ENCODE measurements at regions not wholly inside any gene's neighbourhood (a gene's known extent, or its start where the extent isn't known, plus 50 kb on each side); places are given as distances from the start of the nearest gene placed in this dataset.

- no peak for DNase-seq
Observed at GRCh38 chr9:126127591-126127990, 199.0 kb upstream of the MVB12B start.

DNA sequence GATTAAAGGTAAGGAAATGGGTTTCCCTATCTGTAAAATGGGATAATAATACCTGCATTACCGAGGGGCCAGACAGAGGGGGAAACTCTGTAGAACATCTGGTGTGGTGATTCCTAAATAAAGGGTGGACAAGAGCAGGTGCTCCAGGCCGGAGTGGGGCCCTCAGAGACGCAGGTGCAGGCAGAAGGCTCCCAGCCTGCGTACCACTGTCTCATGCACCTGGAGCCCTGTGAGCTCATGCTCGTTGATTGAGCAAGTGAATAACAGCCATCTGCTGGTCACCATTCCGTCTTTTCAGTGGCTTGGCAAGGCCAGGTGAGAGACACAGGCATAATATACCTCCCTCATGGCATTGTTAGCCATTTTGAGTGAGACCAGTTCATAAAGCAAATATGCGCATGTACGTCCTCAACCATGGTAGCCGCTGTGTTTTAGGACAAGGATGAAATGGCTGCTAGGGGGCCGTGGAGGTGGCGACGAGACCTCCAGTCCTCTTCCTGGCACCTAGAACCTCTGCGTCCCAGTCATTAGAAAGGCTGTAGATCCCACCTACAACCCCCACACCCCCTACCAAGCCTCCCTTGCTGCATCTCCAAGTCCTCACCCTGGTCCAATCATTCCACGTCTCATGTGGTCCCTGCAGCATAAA is 198.0 kb upstream of the MVB12B start:
- no peak for DNase-seq

GRCh38 chr9:126131066-126132010 is 195.3 kb upstream of the MVB12B start:
- DNase-seq: no peak

- no peak for DNase-seq
Observed at GRCh38 chr9:126132746-126133145, 193.9 kb upstream of the MVB12B start.

DNA sequence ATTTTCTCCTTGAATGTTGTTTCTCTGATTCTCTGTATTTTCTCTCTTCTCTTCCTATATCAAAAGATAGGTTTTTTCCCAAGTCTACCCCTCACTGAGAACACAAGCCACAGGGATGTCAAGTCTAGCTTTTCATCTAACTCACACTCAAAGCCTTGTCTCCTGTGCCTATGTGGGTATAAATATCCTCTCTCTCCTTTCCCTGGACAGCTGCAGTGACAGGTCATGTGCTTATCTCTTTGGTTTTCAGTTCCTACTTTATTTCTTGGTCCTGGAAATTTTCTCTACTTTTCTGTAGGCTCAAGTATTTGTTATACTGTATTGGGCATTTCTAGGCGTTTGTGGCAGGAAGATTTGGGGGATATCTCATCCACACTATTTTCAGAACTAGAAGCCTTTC is 182.4 kb upstream of the MVB12B start:
- DNase-seq: no peak

GRCh38 chr9:126144603-126145456 is 181.8 kb upstream of the MVB12B start:
- DNase-seq: no peak

- no peak for DNase-seq
Observed at GRCh38 chr9:126145887-126146253, 180.8 kb upstream of the MVB12B start.

- DNase-seq: no peak
Observed at GRCh38 chr9:126146254-126147145, 180.1 kb upstream of the MVB12B start.

DNA sequence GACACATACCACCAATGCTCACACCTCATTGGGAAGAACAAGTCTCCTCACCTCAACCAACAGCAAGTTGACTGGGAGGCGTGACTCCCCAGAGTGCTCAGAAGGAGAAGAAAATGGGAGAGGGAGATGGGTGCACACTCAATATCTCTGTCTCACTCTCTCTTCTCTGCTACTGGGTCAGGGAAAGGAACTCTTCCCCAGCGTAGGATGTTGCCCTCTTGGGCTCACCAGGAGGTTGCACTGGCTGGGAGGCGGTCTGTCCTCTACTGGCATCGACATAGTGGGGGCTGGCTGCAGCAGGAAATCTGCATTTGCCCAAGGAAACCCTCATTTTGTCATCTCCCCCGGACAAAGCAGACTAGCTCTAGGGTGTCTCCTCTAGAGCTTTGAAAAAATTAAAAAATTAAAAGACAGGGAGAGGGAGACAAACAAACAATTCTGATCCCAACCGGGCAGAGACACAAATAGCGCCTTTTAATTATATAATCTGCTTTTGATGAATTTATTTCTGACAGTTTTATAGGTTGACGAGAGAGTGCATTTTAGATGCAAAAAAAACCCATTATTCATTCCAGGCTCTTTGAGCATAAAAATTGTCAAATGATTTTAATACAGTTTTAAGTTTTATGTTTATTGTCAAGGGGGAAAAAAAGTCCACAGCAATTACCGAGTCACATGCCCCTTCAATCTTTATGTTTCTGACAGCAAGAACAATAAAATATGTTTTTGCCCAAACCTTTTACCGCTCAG is 179.3 kb upstream of the MVB12B start:
- DNase-seq: no peak

DNA sequence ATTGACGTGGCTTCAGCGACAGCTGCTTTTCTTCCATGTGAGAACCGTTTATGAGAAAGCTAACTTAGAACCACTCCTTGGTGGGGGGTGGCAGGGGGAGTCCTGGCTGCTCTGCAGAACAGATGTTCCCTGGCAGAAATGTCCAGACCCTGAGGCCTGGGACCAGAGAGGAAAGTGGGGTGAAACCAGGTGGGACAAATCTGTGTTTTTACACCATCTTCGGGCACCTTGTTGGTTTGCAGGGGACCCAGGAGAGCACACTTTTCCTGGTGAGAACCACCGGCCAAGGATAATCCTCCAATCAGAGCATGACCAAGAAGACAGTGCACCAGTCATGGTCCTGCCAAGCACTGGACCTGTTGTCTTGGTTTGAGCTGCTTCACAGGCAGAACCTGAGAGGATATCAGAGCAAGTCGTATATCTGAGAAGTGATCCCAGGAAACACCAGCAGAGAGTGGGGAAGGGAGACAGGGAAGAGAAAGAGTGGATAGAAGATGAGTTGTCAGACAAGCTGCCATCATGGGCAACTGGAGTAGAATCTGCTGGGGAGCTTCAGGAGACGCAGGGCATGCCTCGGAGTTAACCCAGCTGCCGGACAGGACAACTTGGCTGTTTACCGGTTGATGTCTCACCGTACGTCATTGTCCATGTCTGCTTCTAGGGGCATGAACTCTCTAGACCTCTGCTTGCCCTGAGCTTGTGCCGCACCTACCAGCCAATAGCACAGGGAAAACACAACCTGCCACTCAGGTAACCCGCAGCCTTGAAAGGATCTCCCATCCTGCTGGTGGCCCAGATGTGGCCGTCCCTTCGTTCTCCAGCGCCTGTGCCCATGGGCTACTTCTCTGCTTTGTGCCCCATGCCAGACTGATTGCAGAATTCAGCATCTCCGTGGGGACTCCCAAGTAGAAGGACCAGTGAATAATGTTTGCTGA is 178.4 kb upstream of the MVB12B start:
- no peak for DNase-seq

DNA sequence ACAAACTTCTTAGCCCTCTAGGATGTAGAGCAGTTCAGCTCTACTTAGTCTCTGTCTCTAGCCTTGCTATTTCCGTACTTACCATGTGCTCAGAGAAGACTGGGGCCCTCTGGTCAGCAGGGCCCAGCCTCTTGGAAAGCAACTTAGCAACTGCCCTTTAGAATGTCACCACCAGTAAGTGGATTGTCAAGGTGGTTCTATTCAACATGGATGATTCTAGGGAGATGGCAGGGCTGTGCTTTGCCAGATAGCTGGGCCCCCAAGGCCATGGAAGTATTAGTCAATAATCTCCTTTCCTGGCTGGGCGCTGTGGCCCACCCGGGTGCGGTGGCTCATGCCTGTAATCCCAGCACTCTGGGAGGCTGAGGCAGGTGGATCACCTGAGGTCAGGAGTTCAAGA is 177.6 kb upstream of the MVB12B start:
- no peak for DNase-seq

- DNase-seq: no peak
Observed at GRCh38 chr9:126149661-126150060, 177.0 kb upstream of the MVB12B start.

GRCh38 chr9:126150411-126151030 is 176.1 kb upstream of the MVB12B start:
- no peak for DNase-seq

DNA sequence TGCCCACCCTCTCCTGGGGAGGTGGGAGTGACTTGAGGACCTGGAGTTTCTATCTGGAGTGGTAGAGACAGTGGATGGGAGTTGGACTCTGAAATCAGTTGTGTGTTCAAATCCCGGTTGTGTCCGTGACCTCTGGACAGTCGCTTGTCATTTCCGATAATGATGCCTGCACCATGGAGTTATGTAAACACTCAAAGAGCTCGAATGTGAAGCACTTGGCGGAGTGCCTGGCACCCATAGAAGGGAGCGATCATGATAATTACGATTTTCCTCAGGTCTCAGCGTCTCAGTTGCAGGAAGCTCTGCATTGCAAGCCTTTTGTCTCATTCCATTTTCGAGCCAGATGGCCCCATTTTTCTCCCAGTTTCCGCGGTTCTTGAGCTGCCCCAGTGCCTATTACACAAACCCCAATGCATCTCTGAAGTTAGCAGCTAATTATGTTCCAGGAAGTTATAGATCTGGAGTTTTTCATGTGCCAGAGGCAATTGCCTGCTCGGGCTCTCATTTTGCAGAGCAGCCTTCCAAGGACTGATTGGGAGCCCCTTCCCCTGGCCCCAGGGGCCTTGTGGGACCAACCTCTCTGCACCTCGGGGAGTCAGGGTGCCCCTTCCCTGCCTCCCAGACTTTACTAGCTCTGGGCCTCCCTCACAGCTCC is 175.5 kb upstream of the MVB12B start:
- DNase-seq: no peak

- DNase-seq: no peak
Observed at GRCh38 chr9:126151686-126152134, 174.9 kb upstream of the MVB12B start.

DNA sequence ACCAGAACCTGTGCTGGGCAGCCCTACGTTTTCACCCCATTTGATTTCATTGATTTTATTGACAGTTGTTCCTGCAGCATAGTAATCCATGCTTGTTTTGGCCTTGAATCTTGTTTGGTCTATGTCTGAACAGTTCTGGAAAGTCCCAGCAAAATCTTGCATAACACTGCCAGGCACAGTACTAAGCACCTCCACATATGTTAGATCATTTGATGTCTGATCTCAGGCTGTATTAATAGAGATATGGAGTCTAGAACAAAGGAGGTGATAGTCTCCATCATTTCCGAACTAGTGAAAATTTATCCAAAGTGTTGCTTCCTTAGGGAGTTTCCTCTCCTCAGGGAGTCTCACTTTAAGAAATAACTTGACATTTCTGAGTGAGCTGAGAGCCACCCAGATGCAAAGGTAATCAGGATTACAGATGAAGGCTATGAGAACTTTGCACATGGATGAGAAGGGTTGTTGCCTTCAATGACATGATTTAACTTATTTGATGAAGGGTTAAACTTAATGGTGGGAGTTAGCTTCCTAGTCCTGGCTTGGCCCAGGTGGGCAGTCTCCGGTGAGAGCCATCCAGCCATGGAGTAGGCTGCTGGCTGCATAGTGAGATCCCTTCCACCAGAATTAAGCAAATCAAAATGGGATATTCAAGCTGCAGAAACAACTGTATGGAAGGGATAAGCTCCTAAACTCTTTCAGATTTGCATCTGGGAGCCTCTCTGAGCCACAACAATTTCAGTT is 173.8 kb upstream of the MVB12B start:
- no peak for DNase-seq

DNA sequence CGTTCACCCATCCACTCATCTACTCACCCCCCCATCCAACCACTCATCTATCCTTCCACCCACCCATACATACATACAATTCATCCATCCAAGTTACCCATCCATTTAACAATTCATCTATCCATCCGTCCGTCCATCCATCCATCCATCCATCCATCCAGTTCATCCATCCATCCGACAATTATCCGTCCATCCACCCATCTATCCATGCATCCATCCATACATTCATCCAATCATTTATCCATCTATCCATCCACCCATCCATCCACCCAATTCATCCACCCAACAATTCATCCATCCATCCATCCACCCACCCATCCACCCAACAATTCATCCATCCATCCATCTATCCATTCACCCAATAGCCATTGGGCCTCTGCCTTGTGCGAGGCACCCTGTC is 173.2 kb upstream of the MVB12B start:
- no peak for DNase-seq

- DNase-seq: no peak
Observed at GRCh38 chr9:126154182-126154827, 172.3 kb upstream of the MVB12B start.
